SU-DHL-6 (cell line): ENCODE measurements at regions not wholly inside any gene's neighbourhood (a gene's known extent, or its start where the extent isn't known, plus 50 kb on each side); places are given as distances from the start of the nearest gene placed in this dataset.

Source experiments
- H2AFZ ChIP-seq: fragments of 200-600 bp; sonication (generic); 2 replicates; pipeline ENCODE4 v1.6.1; 2014; ENCODE audit warnings: low read depth, mild to moderate bottlenecking, moderate library complexity, mixed read lengths, antibody characterized with exemption, low read length; ENCODE audit not compliant: severe bottlenecking
- H3F3A ChIP-seq: fragments of 200-600 bp; shearing (Covaris generic); 2 replicates; pipeline ENCODE4 v1.6.0; 2016; ENCODE audit warnings: antibody characterized with exemption, mild to moderate bottlenecking; ENCODE audit not compliant: insufficient read depth
- H3K27ac ChIP-seq: fragments of 200-600 bp; sonication (generic); 2 replicates; pipeline ENCODE4 v1.5.1; 2016; ENCODE audit warnings: low read depth, mild to moderate bottlenecking, low read length, moderate library complexity, mixed read lengths
- H3K27me3 ChIP-seq: fragments of 200-600 bp; sonication (generic), shearing (Covaris generic); 2 replicates; pipeline ENCODE4 v1.6.0; 2014; ENCODE audit warnings: mild to moderate bottlenecking, low read length
- H3K36me3 ChIP-seq: fragments of 200-600 bp; sonication (generic); 2 replicates; pipeline ENCODE4 v1.6.1; 2014; ENCODE audit warnings: mild to moderate bottlenecking, low read length, mixed read lengths
- H3K4me2 ChIP-seq: fragments of 300-600, 200-600 bp; shearing (Covaris generic), sonication (generic); 2 replicates; pipeline ENCODE4 v1.6.0; 2014; ENCODE audit warnings: low read length, low read depth, mild to moderate bottlenecking; ENCODE audit not compliant: poor library complexity, severe bottlenecking
- H3K4me3 ChIP-seq: fragments of 200-600 bp; sonication (generic); 2 replicates; pipeline ENCODE4 v1.5.1; 2014; ENCODE audit warnings: antibody characterized with exemption, low read length, mild to moderate bottlenecking, mixed read lengths; ENCODE audit not compliant: insufficient read depth, poor library complexity, severe bottlenecking
- H3K79me2 ChIP-seq: fragments of 200-600 bp; sonication (generic); 2 replicates; pipeline ENCODE4 v1.6.1; 2014; ENCODE audit warnings: mild to moderate bottlenecking, low read length, moderate library complexity; ENCODE audit not compliant: insufficient read depth
- H3K9ac ChIP-seq: fragments of 200-600 bp; sonication (generic); 2 replicates; pipeline ENCODE4 v1.7.0; 2014; ENCODE audit warnings: mild to moderate bottlenecking, low read length
- H3K9me2 ChIP-seq: fragments of 200-600 bp; sonication (generic); replicated peaks from 2 replicates; pipeline ENCODE4 v1.6.1; 2014; ENCODE audit warnings: low read length; ENCODE audit not compliant: insufficient read depth
- H3K9me3 ChIP-seq: fragments of 200-600 bp; sonication (generic); 2 replicates; pipeline ENCODE4 v1.6.1; 2014; ENCODE audit warnings: low read length, mixed read lengths; ENCODE audit not compliant: insufficient read depth
- H4K20me1 ChIP-seq: fragments of 200-600 bp; sonication (generic); 2 replicates; pipeline ENCODE4 v1.6.1; 2014; ENCODE audit warnings: low read depth, mild to moderate bottlenecking, antibody characterized with exemption, low read length, moderate library complexity, mixed read lengths
- CTCF ChIP-seq: fragments of 200-600 bp; sonication (generic); IDR thresholded peaks from one replicate; pipeline ENCODE4 v1.5.1; 2017; ENCODE audit warnings: antibody characterized with exemption, mild to moderate bottlenecking, low read length, moderate library complexity; ENCODE audit not compliant: insufficient read depth, poor library complexity, severe bottlenecking
- EZH2phosphoT487 ChIP-seq: fragments of 200-600 bp; sonication (generic), shearing (Covaris generic); conservative IDR thresholded peaks from 2 replicates; pipeline ENCODE4 v1.6.1; 2018; ENCODE audit warnings: mild to moderate bottlenecking, antibody characterized with exemption, low read length, moderate library complexity, mixed read lengths

DNA sequence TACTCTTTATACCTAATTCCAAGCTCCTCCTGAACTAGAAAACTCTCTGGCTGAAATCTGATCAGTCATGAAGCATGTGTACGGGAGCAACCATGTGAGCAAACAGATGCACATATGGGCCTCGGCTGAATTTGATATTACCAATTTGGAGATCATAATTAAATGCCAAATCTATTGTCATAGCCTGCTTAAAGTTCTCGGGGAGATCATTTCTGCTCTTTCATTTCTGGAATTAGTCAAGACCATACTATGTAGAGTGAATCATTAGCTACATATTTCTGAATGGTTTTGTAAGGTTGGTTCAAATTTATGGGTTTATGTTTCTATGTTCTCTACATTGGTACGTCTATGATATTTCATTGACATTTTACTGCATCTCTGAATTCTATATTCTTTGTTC lies 205.5 kb downstream of the UBE2E3 start:
- H3K4me2 ChIP-seq: no peak overlapping the region
- no peak overlapping the region for H3K9ac ChIP-seq
- H3K27ac ChIP-seq: no peak overlapping the region
- H3K36me3 ChIP-seq: no peaks in the 10 kb centered on the region
- H2AFZ ChIP-seq: no peak overlapping the region
- no peaks in the 10 kb centered on the region for H3F3A ChIP-seq
- no peaks in the 10 kb centered on the region for H3K9me3 ChIP-seq
- no peaks in the 10 kb centered on the region for H3K79me2 ChIP-seq
- no peaks in the 10 kb centered on the region for H4K20me1 ChIP-seq
- H3K9me2 ChIP-seq: no peaks in the 10 kb centered on the region
- H3K4me3 ChIP-seq: no peak overlapping the region
- no peaks in the 10 kb centered on the region for H3K27me3 ChIP-seq
- TF ChIP-seq CTCF (no peak), EZH2phosphoT487 (no peak)

- H2AFZ ChIP-seq: no peak overlapping the region
- H3K79me2 ChIP-seq: no peaks in the 10 kb centered on the region
- no peaks in the 10 kb centered on the region for H3K9me3 ChIP-seq
- no peak overlapping the region for H3K27ac ChIP-seq
- TF ChIP-seq CTCF (no peak), EZH2phosphoT487 (no peak)
- no peaks in the 10 kb centered on the region for H3K27me3 ChIP-seq
- H3F3A ChIP-seq: no peaks in the 10 kb centered on the region
- H3K9ac ChIP-seq: no peak overlapping the region
- H3K4me2 ChIP-seq: no peak overlapping the region
- H3K4me3 ChIP-seq: no peak overlapping the region
- H3K9me2 ChIP-seq: no peaks in the 10 kb centered on the region
- H4K20me1 ChIP-seq: no peaks in the 10 kb centered on the region
- H3K36me3 ChIP-seq: no peaks in the 10 kb centered on the region
These were observed 208.2 kb downstream of the UBE2E3 start for GRCh38 chr2:181188605-181189004.

DNA sequence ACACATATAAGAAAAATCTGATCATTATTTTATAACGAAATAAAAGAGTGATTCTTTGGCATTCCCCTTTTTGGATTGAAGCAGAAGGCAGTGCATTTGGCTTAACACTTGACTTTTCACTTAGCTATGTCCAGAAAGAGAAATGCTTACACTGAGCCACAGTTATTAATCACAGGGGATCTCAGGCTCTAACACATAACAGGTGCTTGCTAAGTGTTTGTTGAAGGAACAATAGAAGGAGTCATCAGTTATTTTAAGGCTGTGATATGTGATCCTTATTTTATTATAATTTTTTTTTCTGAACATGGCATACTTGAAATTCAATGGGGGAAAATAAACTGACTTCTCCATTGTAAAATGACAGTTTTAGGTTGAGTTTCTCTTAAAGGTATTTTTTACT lies 209.5 kb downstream of the UBE2E3 start:
- no peaks in the 10 kb centered on the region for H3K9me2 ChIP-seq
- no peak overlapping the region for H3K4me2 ChIP-seq
- H3K36me3 ChIP-seq: no peaks in the 10 kb centered on the region
- H3K79me2 ChIP-seq: no peaks in the 10 kb centered on the region
- no peak overlapping the region for H2AFZ ChIP-seq
- no peaks in the 10 kb centered on the region for H3K27me3 ChIP-seq
- H3K9me3 ChIP-seq: no peaks in the 10 kb centered on the region
- no peak for TF ChIP-seq CTCF
- TF ChIP-seq EZH2phosphoT487: no peak
- H3F3A ChIP-seq: no peaks in the 10 kb centered on the region
- H4K20me1 ChIP-seq: no peaks in the 10 kb centered on the region
- H3K9ac ChIP-seq: no peak overlapping the region
- no peak overlapping the region for H3K4me3 ChIP-seq
- no peak overlapping the region for H3K27ac ChIP-seq

DNA sequence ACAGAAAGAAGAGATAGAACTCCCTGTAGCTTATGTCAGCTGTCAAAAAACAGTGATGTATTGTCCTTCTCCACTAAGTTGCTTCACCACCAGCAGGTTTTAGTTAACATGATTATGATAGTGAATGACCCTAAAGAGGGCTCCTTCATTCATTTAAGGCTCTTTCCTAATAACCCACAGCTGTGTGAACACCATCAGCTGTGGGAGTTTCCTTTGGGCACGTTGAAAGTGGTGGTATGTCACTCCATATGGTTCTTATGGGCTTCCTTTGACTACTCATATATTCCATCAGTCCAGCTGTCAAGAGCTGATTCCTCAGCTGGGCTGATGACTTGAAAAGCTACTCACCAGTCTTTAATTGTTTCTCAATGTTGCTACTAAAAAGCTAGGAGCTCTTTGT lies 210.3 kb downstream of the UBE2E3 start:
- no peak for TF ChIP-seq EZH2phosphoT487
- TF ChIP-seq CTCF: no peak
- H2AFZ ChIP-seq: no peak overlapping the region

More for the DNA sequence above, 210.3 kb downstream of the UBE2E3 start:
- H3K4me2 ChIP-seq: no peak overlapping the region
- no peaks in the 10 kb centered on the region for H3K9me3 ChIP-seq
- no peak overlapping the region for H3K27ac ChIP-seq
- H3K36me3 ChIP-seq: no peaks in the 10 kb centered on the region
- no peaks in the 10 kb centered on the region for H4K20me1 ChIP-seq
- H3K9me2 ChIP-seq: no peaks in the 10 kb centered on the region
- no peaks in the 10 kb centered on the region for H3K27me3 ChIP-seq
- H3F3A ChIP-seq: no peaks in the 10 kb centered on the region
- no peaks in the 10 kb centered on the region for H3K79me2 ChIP-seq
- no peak overlapping the region for H3K4me3 ChIP-seq
- H3K9ac ChIP-seq: no peak overlapping the region
